HEK293T (cell line): ENCODE measurements at regions not wholly inside any gene's neighbourhood (a gene's known extent, or its start where the extent isn't known, plus 50 kb on each side); places are given as distances from the start of the nearest gene placed in this dataset.

Experiments used
- CTBP1 ChIP-seq: fragments of 450-650 bp; IDR thresholded peaks from 2 replicates; pipeline ENCODE4 v1.6.1; 2016; ENCODE audit warnings: borderline replicate concordance
- FOXA1 ChIP-seq: fragments of 450-650 bp; IDR thresholded peaks from 2 replicates; pipeline ENCODE4 v1.6.1; 2016; ENCODE audit warnings: mild to moderate bottlenecking
- SUZ12 ChIP-seq: fragments of 450-650 bp; IDR thresholded peaks from 2 replicates; pipeline ENCODE4 v1.6.1; 2016; ENCODE audit warnings: mild to moderate bottlenecking
- ZNF384 ChIP-seq: fragments of 450-650 bp; IDR thresholded peaks from 2 replicates; pipeline ENCODE4 v1.6.1; 2016

GRCh38 chr22:47620391-47620790 is 857.9 kb downstream of the TBC1D22A start:
- TF ChIP-seq SUZ12 (no peak), ZNF384 (no peak), FOXA1 (no peak), CTBP1 (no peak)
